H7 (cell line): ENCODE measurements at regions not wholly inside any gene's neighbourhood (a gene's known extent, or its start where the extent isn't known, plus 50 kb on each side); places are given as distances from the start of the nearest gene placed in this dataset.
"Not testable (repeated sequence)": the region's sequence is repeated elsewhere in the genome, so short reads cannot be mapped to it uniquely, and the experiment has no call there.

Experiments used
- DNase-seq: peaks from one replicate; pipeline ENCODE4 v3.0.0; 2012
- H3K27me3 ChIP-seq: 2 replicates; pipeline ENCODE4 v1.6.0; 2011; ENCODE audit warnings: mild to moderate bottlenecking, low read length; ENCODE audit not compliant: control insufficient read depth, insufficient read depth
- H3K36me3 ChIP-seq: replicated peaks from 2 replicates; pipeline ENCODE4 v1.5.1; 2011; ENCODE audit warnings: low read length; ENCODE audit not compliant: control insufficient read depth, insufficient read depth
- H3K4me3 ChIP-seq: 2 replicates; pipeline ENCODE4 v1.5.1; 2011; ENCODE audit warnings: low read depth, mild to moderate bottlenecking, control low read depth, low read length, moderate library complexity; ENCODE audit not compliant: insufficient read depth

GRCh38 chr13:64186503-64187250 is 2771.0 kb upstream of the PCDH20 start:
- H3K36me3 ChIP-seq: no peaks in the 10 kb centered on the region
- H3K27me3 ChIP-seq: no peaks in the 10 kb centered on the region
- DNase-seq: no peak
- no peak overlapping the region for H3K4me3 ChIP-seq

DNA sequence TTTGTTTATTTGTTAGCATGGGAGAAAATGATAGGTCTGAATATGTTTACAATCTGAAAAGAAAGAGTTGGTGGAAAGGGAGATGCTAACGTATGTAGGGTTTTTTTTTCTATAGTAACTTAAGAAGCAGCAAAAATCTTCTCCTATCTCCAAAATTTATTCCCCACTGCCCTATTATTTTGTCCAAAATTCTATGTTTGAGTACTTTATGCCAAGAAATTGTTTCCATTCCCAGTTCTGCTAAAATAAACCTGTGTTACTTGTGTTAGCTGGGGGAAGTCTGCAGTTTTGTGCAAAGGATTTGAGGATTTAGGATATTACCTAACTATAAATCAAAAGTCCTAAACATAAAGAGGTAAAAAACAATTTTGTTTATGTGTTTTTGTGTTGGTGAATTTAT is 2770.4 kb upstream of the PCDH20 start:
- Histone ChIP-seq H3K36me3 (no peaks in the 10 kb centered on the region), H3K4me3 (no peak overlapping the region), H3K27me3 (no peaks in the 10 kb centered on the region)
- no peak for DNase-seq

GRCh38 chr13:64180756-64181155 is 2765.1 kb upstream of the PCDH20 start:
- Histone ChIP-seq H3K36me3 (no peaks in the 10 kb centered on the region), H3K27me3 (no peaks in the 10 kb centered on the region), H3K4me3 (no peak overlapping the region)
- DNase-seq: no peak

GRCh38 chr13:64165826-64166225 is 2750.2 kb upstream of the PCDH20 start:
- H3K27me3 ChIP-seq: no peaks in the 10 kb centered on the region
- DNase-seq: no peak
- no peak overlapping the region for H3K4me3 ChIP-seq
- no peaks in the 10 kb centered on the region for H3K36me3 ChIP-seq

- no peak for DNase-seq
- no peaks in the 10 kb centered on the region for H3K36me3 ChIP-seq
- no peak overlapping the region for H3K4me3 ChIP-seq
- H3K27me3 ChIP-seq: no peaks in the 10 kb centered on the region
Measured at GRCh38 chr13:64164435-64164834, 2748.8 kb upstream of the PCDH20 start.

DNA sequence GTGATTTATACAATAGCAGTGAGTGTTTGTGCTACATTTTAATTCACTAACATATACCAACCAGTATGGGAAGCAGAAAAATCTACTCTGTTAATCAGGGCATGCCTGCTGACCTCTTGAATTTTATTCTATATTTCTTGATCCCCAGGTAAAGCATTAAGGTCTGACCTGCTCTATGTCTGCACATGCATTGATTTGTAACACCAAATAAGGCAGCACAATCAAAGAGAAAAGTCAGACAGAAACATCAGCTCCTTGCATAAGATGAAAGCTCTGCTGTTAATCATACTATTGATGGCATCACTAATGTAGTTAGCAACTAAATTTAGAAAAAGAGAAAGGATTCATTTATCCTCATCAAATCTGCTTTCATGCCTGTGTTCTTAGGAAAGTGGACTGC is 2744.8 kb upstream of the PCDH20 start:
- no peak for DNase-seq

DNA sequence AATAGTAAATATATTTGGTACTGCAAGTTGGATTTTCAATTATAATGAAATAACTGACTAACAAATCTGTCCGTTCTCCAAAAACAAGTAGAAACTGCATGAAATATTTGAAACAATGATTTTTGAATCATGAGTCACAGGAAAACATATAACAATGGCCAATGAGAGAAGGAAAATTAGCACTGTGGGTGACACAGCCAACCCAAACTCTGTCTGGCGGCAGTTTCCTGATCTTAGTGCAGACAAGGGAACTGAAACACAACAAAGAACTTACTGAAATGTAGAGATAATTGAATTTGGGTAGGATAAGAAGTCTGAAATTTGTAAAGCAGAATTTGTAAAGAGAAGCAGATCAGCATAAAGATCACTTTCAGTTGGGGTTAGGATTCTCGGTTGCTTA is 2743.3 kb upstream of the PCDH20 start:
- no peak for DNase-seq
- no peak overlapping the region for H3K4me3 ChIP-seq

More for the DNA sequence above, 2744.8 kb upstream of the PCDH20 start:
- Histone ChIP-seq H3K27me3 (no peaks in the 10 kb centered on the region), H3K36me3 (no peaks in the 10 kb centered on the region), H3K4me3 (no peak overlapping the region)

DNA sequence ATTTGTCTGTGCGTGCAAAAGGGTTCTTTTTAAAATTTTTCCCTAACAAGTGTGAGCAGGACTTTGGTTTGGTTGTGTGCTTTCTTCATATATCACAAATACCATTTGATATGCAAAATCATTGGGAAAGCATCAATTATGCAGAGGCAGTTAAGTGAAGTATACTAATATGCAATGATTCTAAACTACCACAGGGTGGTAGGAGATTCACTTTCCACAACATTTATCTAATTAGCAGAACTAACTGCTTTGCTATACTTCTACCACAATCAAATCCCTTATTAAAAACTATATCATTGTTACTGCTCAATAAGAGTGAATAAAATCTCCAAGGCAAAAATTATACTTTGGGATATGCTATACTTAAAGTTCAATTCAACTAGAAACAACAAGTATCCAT is 2738.9 kb upstream of the PCDH20 start:
- H3K36me3 ChIP-seq: no peaks in the 10 kb centered on the region
- no peaks in the 10 kb centered on the region for H3K27me3 ChIP-seq
- no peak for DNase-seq
- H3K4me3 ChIP-seq: no peak overlapping the region

More for the DNA sequence above, 2743.3 kb upstream of the PCDH20 start:
- H3K27me3 ChIP-seq: no peaks in the 10 kb centered on the region
- H3K36me3 ChIP-seq: no peaks in the 10 kb centered on the region

DNA sequence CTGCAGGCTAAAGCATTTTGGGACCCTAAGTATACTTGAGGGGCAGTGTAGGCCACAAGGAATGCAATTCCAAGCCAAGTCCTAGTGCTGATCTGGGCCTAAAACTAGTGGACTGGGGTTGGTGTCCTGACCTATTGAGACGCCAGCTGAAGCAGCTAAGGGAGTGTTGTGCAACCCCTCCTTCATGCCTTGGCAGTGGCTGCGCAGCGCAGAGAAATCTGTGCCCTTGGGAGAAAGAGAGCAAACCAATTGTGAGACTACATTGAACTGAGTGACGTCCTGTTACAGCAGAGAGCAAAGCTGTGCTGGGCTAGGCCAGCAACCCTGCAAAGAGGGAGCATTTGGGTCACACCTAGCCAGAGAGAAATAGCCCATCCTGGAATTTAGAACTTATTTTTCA is 2715.0 kb upstream of the PCDH20 start:
- no peak for DNase-seq
- Histone ChIP-seq H3K36me3 (no peaks in the 10 kb centered on the region), H3K4me3 (no peak overlapping the region), H3K27me3 (no peaks in the 10 kb centered on the region)

GRCh38 chr13:64130171-64130570 is 2714.5 kb upstream of the PCDH20 start:
- Histone ChIP-seq H3K27me3 (no peaks in the 10 kb centered on the region), H3K4me3 (no peak overlapping the region), H3K36me3 (no peaks in the 10 kb centered on the region)
- DNase-seq: no peak

GRCh38 chr13:64127856-64128255 is 2712.2 kb upstream of the PCDH20 start:
- H3K27me3 ChIP-seq: no peaks in the 10 kb centered on the region
- no peak for DNase-seq
- no peak overlapping the region for H3K4me3 ChIP-seq
- no peaks in the 10 kb centered on the region for H3K36me3 ChIP-seq

DNA sequence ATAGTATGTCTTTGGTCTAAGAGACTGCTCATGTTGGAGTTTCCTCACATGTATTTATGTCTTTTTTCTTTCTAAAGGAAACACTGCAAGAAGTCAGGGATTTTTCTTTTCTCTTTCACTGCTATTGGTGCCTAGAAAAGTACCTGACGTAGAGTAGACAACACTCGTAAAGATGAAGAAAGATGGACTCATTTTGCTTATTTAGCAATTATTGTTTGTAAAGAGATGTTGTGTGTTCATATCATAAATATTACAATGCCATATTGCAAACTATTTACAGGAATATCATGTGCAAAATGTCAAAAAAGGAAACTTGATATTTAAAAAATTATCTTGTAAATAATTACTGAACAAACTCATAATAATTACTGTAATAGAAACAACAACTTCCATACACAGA is 2711.5 kb upstream of the PCDH20 start:
- no peaks in the 10 kb centered on the region for H3K36me3 ChIP-seq
- H3K27me3 ChIP-seq: no peaks in the 10 kb centered on the region
- DNase-seq: no peak
- no peak overlapping the region for H3K4me3 ChIP-seq

DNA sequence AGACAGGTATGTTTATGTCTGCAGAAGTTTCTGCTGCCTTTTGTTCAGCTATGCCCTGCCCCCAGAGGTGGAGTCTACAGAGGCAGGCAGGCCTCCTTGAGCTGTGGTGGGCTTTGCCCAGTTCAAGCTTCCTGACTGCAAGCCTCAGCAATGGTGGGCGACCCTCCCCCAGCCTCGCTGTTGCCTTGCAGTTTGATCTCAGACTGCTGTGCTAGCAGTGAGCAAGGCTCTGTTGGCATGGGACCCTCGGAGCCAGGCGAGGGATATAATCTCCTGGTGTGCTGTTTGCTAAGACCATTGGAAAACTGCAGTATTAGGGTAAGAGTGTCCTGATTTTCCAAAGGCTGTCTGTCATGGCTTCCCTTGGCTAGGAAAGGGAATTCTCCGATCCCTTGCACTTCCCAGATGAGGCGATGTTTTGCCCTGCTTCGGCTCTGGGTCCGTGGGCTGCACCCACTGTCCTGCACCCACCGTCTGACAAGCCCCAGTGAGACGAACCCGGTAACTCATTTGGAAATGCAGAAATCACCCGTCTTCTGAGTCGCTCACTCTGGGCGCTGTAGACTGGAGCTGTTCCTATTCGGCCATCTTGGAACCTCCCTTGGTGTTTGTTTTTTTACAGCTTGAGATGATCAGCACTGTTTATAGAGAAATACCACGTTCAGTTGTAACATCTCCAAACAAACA is 2705.5 kb upstream of the PCDH20 start:
- not testable (repeated sequence) for H3K27me3 ChIP-seq, H3K36me3 ChIP-seq, DNase-seq, H3K4me3 ChIP-seq

GRCh38 chr13:64099994-64100393 is 2684.3 kb upstream of the PCDH20 start:
- DNase-seq: no peak
- Histone ChIP-seq H3K27me3 (no peaks in the 10 kb centered on the region), H3K36me3 (no peaks in the 10 kb centered on the region), H3K4me3 (no peak overlapping the region)

DNA sequence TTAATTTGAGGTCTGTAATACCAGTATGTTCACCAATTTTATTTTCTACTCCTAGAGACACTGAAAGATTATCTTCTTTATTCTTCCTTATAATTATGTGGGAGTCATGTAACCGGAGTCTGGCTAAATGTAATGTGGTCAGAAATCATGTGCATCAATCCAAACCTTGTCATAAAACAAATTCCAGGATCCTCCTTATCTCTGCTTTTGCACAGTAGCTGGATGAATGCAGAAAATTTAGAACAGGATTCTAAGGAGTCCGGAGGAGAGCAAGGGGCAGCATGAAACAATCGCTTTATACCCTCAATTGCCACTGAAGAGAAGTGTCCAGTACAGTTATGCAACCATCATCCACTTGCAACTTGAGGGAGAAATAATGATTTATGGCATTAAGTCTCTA is 2674.7 kb upstream of the PCDH20 start:
- H3K36me3 ChIP-seq: no peaks in the 10 kb centered on the region
- no peak overlapping the region for H3K4me3 ChIP-seq
- no peak for DNase-seq
- no peaks in the 10 kb centered on the region for H3K27me3 ChIP-seq
